Cardiac fibroblast (primary cell): ENCODE measurements at regions not wholly inside any gene's neighbourhood (a gene's known extent, or its start where the extent isn't known, plus 50 kb on each side); places are given as distances from the start of the nearest gene placed in this dataset.
"Not testable (repeated sequence)": the region's sequence is repeated elsewhere in the genome, so short reads cannot be mapped to it uniquely, and the experiment has no call there.

Source experiments
- DNase-seq, 2 donors: peaks; one replicate each; pipeline versions ENCODE4 v3.0.0 to v3.0.0-alpha.2; 2010; ENCODE audit warnings: low read depth in 2 of 2
- H3K4me3 ChIP-seq, 2 donors: replicated peaks in 1 of 2; 1 replicate in 1 of 2; 2 replicates in 1 of 2; pipeline ENCODE4 v1.5.1; 2011; ENCODE audit warnings: low read depth in 2 of 2, low read length in 2 of 2, mild to moderate bottlenecking in 2 of 2, moderate library complexity in 1 of 2
- CTCF ChIP-seq: IDR thresholded peaks from one replicate; pipeline ENCODE4 v1.5.1; 2011; ENCODE audit warnings: low read depth, mild to moderate bottlenecking, low read length, inconsistent platforms

- no peak overlapping the region for H3K4me3 ChIP-seq
- no peak for TF ChIP-seq CTCF
- no peak for DNase-seq
Measured at GRCh38 chr21:23574932-23575331, 2032.3 kb downstream of the MRPL39 start.

- H3K4me3 ChIP-seq, DNase-seq: not testable (repeated sequence)
Measured at GRCh38 chr21:23548924-23549323, 2058.4 kb downstream of the MRPL39 start.

- TF ChIP-seq CTCF = no peak
- no peak for DNase-seq
- H3K4me3 ChIP-seq = no peak overlapping the region
Measured at GRCh38 chr21:23543333-23543732, 2063.9 kb downstream of the MRPL39 start.

- TF ChIP-seq CTCF = no peak
- H3K4me3 ChIP-seq = no peak overlapping the region
- DNase-seq = no peak
Measured at GRCh38 chr21:23542097-23542496, 2065.2 kb downstream of the MRPL39 start.

- no peak for TF ChIP-seq CTCF
- DNase-seq = no peak
- H3K4me3 ChIP-seq = no peak overlapping the region
Measured at GRCh38 chr21:23541571-23541970, 2065.7 kb downstream of the MRPL39 start.

- TF ChIP-seq CTCF = no peak
- no peak for DNase-seq
- no peak overlapping the region for H3K4me3 ChIP-seq
Measured at GRCh38 chr21:23534850-23535249, 2072.4 kb downstream of the MRPL39 start.

GRCh38 chr21:23531444-23531843 lies 2075.8 kb downstream of the MRPL39 start:
- H3K4me3 ChIP-seq = no peak overlapping the region
- TF ChIP-seq CTCF = no peak
- no peak for DNase-seq
